Stomach (tissue), 4 donors: ENCODE measurements at regions not wholly inside any gene's neighbourhood (a gene's known extent, or its start where the extent isn't known, plus 50 kb on each side); places are given as distances from the start of the nearest gene placed in this dataset.

ENCODE experiments used
- CTCF ChIP-seq, 7 experiments: fragments of 450-650 bp in 4 of 7; fragments of 200-600 bp in 3 of 7; sonication (generic) in 3 of 7; IDR thresholded peaks; one replicate each; pipeline ENCODE4 v1.5.1; 2016 to 2019; ENCODE audit warnings: antibody characterized with exemption in 7 of 7, control low read depth in 2 of 7, mild to moderate bottlenecking in 1 of 7
- EP300 ChIP-seq: sonication (generic); formaldehyde crosslinking; IDR thresholded peaks from one replicate; pipeline ENCODE4 v1.6.1; 2017; ENCODE audit warnings: antibody characterized with exemption
- POLR2A ChIP-seq, 4 donors: fragments of 450-650 bp; IDR thresholded peaks; one replicate each; pipeline ENCODE4 v1.6.1; 2016; ENCODE audit warnings: antibody characterized with exemption in 4 of 4, control low read depth in 2 of 4, mild to moderate bottlenecking in 1 of 4, moderate library complexity in 1 of 4
- POLR2AphosphoS5 ChIP-seq, 3 donors: sonication (generic); formaldehyde crosslinking; IDR thresholded peaks; one replicate each; pipeline ENCODE4 v1.6.1; 2016; ENCODE audit warnings: antibody characterized with exemption in 3 of 3

GRCh38 chr2:118431586-118431985, 343.3 kb downstream of the INSIG2 start:
- no peak for TF ChIP-seq CTCF (IDR thresholded peaks at IDR 0.05)
- TF ChIP-seq EP300 = no peak
- no peak for TF ChIP-seq POLR2AphosphoS5 (IDR thresholded peaks at IDR 0.05)
- TF ChIP-seq POLR2A (IDR thresholded peaks at IDR 0.05) = no peak
